ENCODE measurements at regions not wholly inside any gene's neighbourhood (a gene's known extent, or its start where the extent isn't known, plus 50 kb on each side); places are given as distances from the start of the nearest gene placed in this dataset.

GRCh38 chr2:51344886-51345285 is 313.0 kb upstream of the NRXN1 start:
- TF ChIP-seq TAF1 (IDR thresholded peaks at IDR 0.05; ENCODE audit: borderline replicate concordance, insufficient read depth, low read length) (no peak), POLR2AphosphoS5 (IDR thresholded peaks at IDR 0.05; ENCODE audit: low read depth, low read length) (no peak)

All from PFSK-1 (cell line).